Body of pancreas (tissue), 4 donors: ENCODE measurements at regions not wholly inside any gene's neighbourhood (a gene's known extent, or its start where the extent isn't known, plus 50 kb on each side); places are given as distances from the start of the nearest gene placed in this dataset.

Experiments
- POLR2A ChIP-seq, 3 donors: fragments of 450-650 bp; IDR thresholded peaks; one replicate each; pipeline ENCODE4 v1.6.1; 2016; ENCODE audit warnings: antibody characterized with exemption in 3 of 3, mild to moderate bottlenecking in 2 of 3
- TF ChIP-seq, protein P1 (sequence below), 7 experiments: fragments of 450-650 bp in 4 of 7; fragments of 200-600 bp in 3 of 7; sonication (generic) in 3 of 7; IDR thresholded peaks; one replicate each; pipeline ENCODE4 v1.5.1; 2016 to 2019; ENCODE audit warnings: antibody characterized with exemption in 7 of 7

GRCh38 chr3:110031975-110032374 lies 694.6 kb upstream of the DPPA4 start:
- TF ChIP-seq, protein P1, sequence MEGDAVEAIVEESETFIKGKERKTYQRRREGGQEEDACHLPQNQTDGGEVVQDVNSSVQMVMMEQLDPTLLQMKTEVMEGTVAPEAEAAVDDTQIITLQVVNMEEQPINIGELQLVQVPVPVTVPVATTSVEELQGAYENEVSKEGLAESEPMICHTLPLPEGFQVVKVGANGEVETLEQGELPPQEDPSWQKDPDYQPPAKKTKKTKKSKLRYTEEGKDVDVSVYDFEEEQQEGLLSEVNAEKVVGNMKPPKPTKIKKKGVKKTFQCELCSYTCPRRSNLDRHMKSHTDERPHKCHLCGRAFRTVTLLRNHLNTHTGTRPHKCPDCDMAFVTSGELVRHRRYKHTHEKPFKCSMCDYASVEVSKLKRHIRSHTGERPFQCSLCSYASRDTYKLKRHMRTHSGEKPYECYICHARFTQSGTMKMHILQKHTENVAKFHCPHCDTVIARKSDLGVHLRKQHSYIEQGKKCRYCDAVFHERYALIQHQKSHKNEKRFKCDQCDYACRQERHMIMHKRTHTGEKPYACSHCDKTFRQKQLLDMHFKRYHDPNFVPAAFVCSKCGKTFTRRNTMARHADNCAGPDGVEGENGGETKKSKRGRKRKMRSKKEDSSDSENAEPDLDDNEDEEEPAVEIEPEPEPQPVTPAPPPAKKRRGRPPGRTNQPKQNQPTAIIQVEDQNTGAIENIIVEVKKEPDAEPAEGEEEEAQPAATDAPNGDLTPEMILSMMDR (IDR thresholded peaks at IDR 0.05), result no peak
- no peak for TF ChIP-seq POLR2A (IDR thresholded peaks at IDR 0.05)
